Hepatocyte (in vitro differentiated cells): ENCODE measurements at regions not wholly inside any gene's neighbourhood (a gene's known extent, or its start where the extent isn't known, plus 50 kb on each side); places are given as distances from the start of the nearest gene placed in this dataset.

ENCODE experiments used
- DNase-seq: peaks from one replicate; pipeline ENCODE4 v3.0.0-alpha.2; 2016; ENCODE audit warnings: low spot score
- H2AFZ ChIP-seq: fragments of 200-600 bp; sonication (generic); 2 replicates; pipeline ENCODE4 v1.6.0; 2016; ENCODE audit warnings: antibody characterized with exemption, mild to moderate bottlenecking
- H3K27ac ChIP-seq: fragments of 200-600 bp; sonication (generic); 2 replicates; pipeline ENCODE4 v1.5.1; 2016; ENCODE audit warnings: mild to moderate bottlenecking
- H3K27me3 ChIP-seq: fragments of 200-600 bp; sonication (generic); 2 replicates; pipeline ENCODE4 v1.6.1; 2016
- H3K36me3 ChIP-seq: fragments of 200-600 bp; sonication (generic); replicated peaks from 2 replicates; pipeline ENCODE4 v1.5.1; 2016; ENCODE audit warnings: low read depth; ENCODE audit not compliant: insufficient read depth
- H3K4me1 ChIP-seq: fragments of 200-600 bp; sonication (generic); 2 replicates; pipeline ENCODE4 v1.5.1; 2016; ENCODE audit warnings: mild to moderate bottlenecking, moderate library complexity; ENCODE audit not compliant: insufficient read depth
- H3K4me2 ChIP-seq: fragments of 200-600 bp; sonication (generic); 2 replicates; pipeline ENCODE4 v1.6.0; 2016
- H3K4me3 ChIP-seq: fragments of 200-600 bp; sonication (generic); 2 replicates; pipeline ENCODE4 v1.5.1; 2016; ENCODE audit warnings: mild to moderate bottlenecking
- H3K79me2 ChIP-seq: fragments of 200-600 bp; sonication (generic); 2 replicates; pipeline ENCODE4 v1.6.0; 2017; ENCODE audit warnings: mild to moderate bottlenecking
- H3K9me2 ChIP-seq: fragments of 200-600 bp; sonication (generic); replicated peaks from 2 replicates; pipeline ENCODE4 v1.6.0; 2017; ENCODE audit warnings: mild to moderate bottlenecking; ENCODE audit not compliant: insufficient read depth
- H3K9me3 ChIP-seq: fragments of 200-600 bp; sonication (generic); 2 replicates; pipeline ENCODE4 v1.5.1; 2016; ENCODE audit warnings: low read depth, mild to moderate bottlenecking
- H4K20me1 ChIP-seq: fragments of 200-600 bp; sonication (generic); 2 replicates; pipeline ENCODE4 v1.6.0; 2016; ENCODE audit warnings: mild to moderate bottlenecking; ENCODE audit not compliant: insufficient read depth, poor library complexity, severe bottlenecking
- CTCF ChIP-seq: fragments of 200-600 bp; sonication (generic); IDR thresholded peaks from 2 replicates; pipeline ENCODE4 v1.5.1; 2016; ENCODE audit warnings: antibody characterized with exemption, mild to moderate bottlenecking; ENCODE audit not compliant: poor library complexity
- EZH2 ChIP-seq: fragments of 200-600 bp; sonication (generic); IDR thresholded peaks from 2 replicates; pipeline ENCODE4 v1.6.1; 2016; ENCODE audit warnings: antibody characterized with exemption, mild to moderate bottlenecking, borderline replicate concordance
- EZH2phosphoT487 ChIP-seq: fragments of 200-600 bp; sonication (generic); IDR thresholded peaks from one replicate; pipeline ENCODE4 v1.6.1; 2018; ENCODE audit warnings: antibody characterized with exemption, mild to moderate bottlenecking, low read depth, moderate library complexity; ENCODE audit not compliant: unreplicated experiment, severe bottlenecking
- WGBS: methylation state at CpG from one replicate; pipeline ENCODE4 v1.1.6; 2016; ENCODE audit warnings: low lambda C conversion rate; ENCODE audit errors: missing lambda C conversion rate; 5-methylcytosine and 5-hydroxymethylcytosine counted together

- H3K4me2 ChIP-seq, result no peak overlapping the region
- H3K9me3 ChIP-seq, result no peaks in the 10 kb centered on the region
- H3K9me2 ChIP-seq, result no peaks in the 10 kb centered on the region
- no peaks in the 10 kb centered on the region for H3K27me3 ChIP-seq
- no peak overlapping the region for H2AFZ ChIP-seq
- H3K4me1 ChIP-seq, result no peaks in the 10 kb centered on the region
- WGBS, result 64% methylated on average over 5 of the region's 5 CpGs
- no peak overlapping the region for H3K4me3 ChIP-seq
- no peak overlapping the region for H3K27ac ChIP-seq
- no peaks in the 10 kb centered on the region for H4K20me1 ChIP-seq
- H3K36me3 ChIP-seq, result no peaks in the 10 kb centered on the region
- TF ChIP-seq EZH2phosphoT487, result no peak
- no peak for TF ChIP-seq EZH2
- no peak for TF ChIP-seq CTCF
- H3K79me2 ChIP-seq, result no peaks in the 10 kb centered on the region
- DNase-seq, result no peak
Measured at GRCh38 chr5:141795421-141795820, 82.8 kb downstream of the PCDH1 start.

GRCh38 chr5:141793881-141794280 lies 84.3 kb downstream of the PCDH1 start:
- no peaks in the 10 kb centered on the region for H3K9me2 ChIP-seq
- no peaks in the 10 kb centered on the region for H3K9me3 ChIP-seq
- H3K4me1 ChIP-seq, result no peaks in the 10 kb centered on the region
- no peak overlapping the region for H3K4me3 ChIP-seq
- DNase-seq, result no peak
- no peak overlapping the region for H3K27ac ChIP-seq
- H4K20me1 ChIP-seq, result no peaks in the 10 kb centered on the region
- TF ChIP-seq EZH2, result no peak
- no peak for TF ChIP-seq EZH2phosphoT487
- no peak for TF ChIP-seq CTCF
- no peaks in the 10 kb centered on the region for H3K27me3 ChIP-seq
- H3K36me3 ChIP-seq, result no peaks in the 10 kb centered on the region
- no peak overlapping the region for H2AFZ ChIP-seq
- no peak overlapping the region for H3K4me2 ChIP-seq
- WGBS, result 61% methylated on average over 4 of the region's 4 CpGs
- no peaks in the 10 kb centered on the region for H3K79me2 ChIP-seq

- no peak overlapping the region for H3K4me2 ChIP-seq
- H3K4me1 ChIP-seq, result no peaks in the 10 kb centered on the region
- no peak overlapping the region for H3K27ac ChIP-seq
- 65% methylated on average over 3 of the region's 3 CpGs for WGBS
- no peaks in the 10 kb centered on the region for H3K9me3 ChIP-seq
- no peak overlapping the region for H3K4me3 ChIP-seq
- H2AFZ ChIP-seq, result no peak overlapping the region
- H3K27me3 ChIP-seq, result no peaks in the 10 kb centered on the region
- H3K79me2 ChIP-seq, result no peaks in the 10 kb centered on the region
- H3K36me3 ChIP-seq, result no peaks in the 10 kb centered on the region
- TF ChIP-seq CTCF (no peak), EZH2 (no peak), EZH2phosphoT487 (no peak)
- DNase-seq, result no peak
- H3K9me2 ChIP-seq, result no peaks in the 10 kb centered on the region
- no peaks in the 10 kb centered on the region for H4K20me1 ChIP-seq
Measured at GRCh38 chr5:141793403-141793802, 84.8 kb downstream of the PCDH1 start.

- Histone ChIP-seq H3K79me2 (no peaks in the 10 kb centered on the region), H3K36me3 (no peaks in the 10 kb centered on the region), H3K27ac (no peak overlapping the region), H3K4me3 (no peak overlapping the region), H3K27me3 (no peaks in the 10 kb centered on the region), H4K20me1 (no peaks in the 10 kb centered on the region), H3K4me1 (no peaks in the 10 kb centered on the region), H3K9me3 (no peaks in the 10 kb centered on the region), H3K4me2 (no peak overlapping the region), H2AFZ (no peak overlapping the region), H3K9me2 (no peaks in the 10 kb centered on the region)
- no peak for TF ChIP-seq CTCF
- no peak for TF ChIP-seq EZH2phosphoT487
- no peak for TF ChIP-seq EZH2
- DNase-seq, result no peak
- 90% methylated on average over 3 of the region's 3 CpGs for WGBS
Measured at GRCh38 chr5:141790630-141791029, 87.6 kb downstream of the PCDH1 start.
